C4-2B (cell line): ENCODE measurements at regions not wholly inside any gene's neighbourhood (a gene's known extent, or its start where the extent isn't known, plus 50 kb on each side); places are given as distances from the start of the nearest gene placed in this dataset.

Experiments used
- ZFX ChIP-seq: fragments of 450-650 bp; IDR thresholded peaks from 2 replicates; pipeline ENCODE4 v1.6.1; 2017
- TF ChIP-seq, protein P1 (sequence below): fragments of 450-650 bp; conservative IDR thresholded peaks from 2 replicates; pipeline ENCODE4 v1.5.1; 2017; ENCODE audit warnings: mild to moderate bottlenecking

DNA sequence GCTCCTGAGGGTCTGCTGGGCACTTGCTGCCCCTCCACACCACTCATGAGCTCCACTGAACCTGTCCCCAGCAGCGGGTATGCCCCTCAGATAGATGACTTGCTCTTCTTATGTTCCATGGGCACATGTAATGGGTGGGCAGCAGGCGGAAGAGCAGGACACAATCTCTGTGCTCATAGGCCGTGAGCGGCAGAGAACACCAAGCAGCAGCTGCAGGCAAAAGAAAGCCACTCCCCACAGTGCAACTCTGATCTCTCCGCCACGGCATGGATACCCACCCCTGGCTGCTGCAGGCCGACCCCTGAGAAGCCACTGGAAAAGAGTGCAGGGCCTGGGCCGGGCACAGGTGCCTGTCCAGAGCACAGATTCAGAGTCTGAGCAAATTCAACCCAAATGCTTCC is 135.2 kb upstream of the RUNX3 start:
- TF ChIP-seq, protein P1, sequence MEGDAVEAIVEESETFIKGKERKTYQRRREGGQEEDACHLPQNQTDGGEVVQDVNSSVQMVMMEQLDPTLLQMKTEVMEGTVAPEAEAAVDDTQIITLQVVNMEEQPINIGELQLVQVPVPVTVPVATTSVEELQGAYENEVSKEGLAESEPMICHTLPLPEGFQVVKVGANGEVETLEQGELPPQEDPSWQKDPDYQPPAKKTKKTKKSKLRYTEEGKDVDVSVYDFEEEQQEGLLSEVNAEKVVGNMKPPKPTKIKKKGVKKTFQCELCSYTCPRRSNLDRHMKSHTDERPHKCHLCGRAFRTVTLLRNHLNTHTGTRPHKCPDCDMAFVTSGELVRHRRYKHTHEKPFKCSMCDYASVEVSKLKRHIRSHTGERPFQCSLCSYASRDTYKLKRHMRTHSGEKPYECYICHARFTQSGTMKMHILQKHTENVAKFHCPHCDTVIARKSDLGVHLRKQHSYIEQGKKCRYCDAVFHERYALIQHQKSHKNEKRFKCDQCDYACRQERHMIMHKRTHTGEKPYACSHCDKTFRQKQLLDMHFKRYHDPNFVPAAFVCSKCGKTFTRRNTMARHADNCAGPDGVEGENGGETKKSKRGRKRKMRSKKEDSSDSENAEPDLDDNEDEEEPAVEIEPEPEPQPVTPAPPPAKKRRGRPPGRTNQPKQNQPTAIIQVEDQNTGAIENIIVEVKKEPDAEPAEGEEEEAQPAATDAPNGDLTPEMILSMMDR: no peak
- no peak for TF ChIP-seq ZFX
